Endodermal cell (in vitro differentiated cells): ENCODE measurements at regions not wholly inside any gene's neighbourhood (a gene's known extent, or its start where the extent isn't known, plus 50 kb on each side); places are given as distances from the start of the nearest gene placed in this dataset.

ENCODE experiments used
- DNase-seq: peaks from one replicate; pipeline ENCODE4 v3.0.0-alpha.2; 2017
- H3K27ac ChIP-seq: 2 replicates; pipeline ENCODE4 v1.5.1; 2013; ENCODE audit warnings: mild to moderate bottlenecking, low read depth, low read length, moderate library complexity
- H3K27me3 ChIP-seq: 2 replicates; pipeline ENCODE4 v1.6.1; 2013; ENCODE audit warnings: mild to moderate bottlenecking, low read length, moderate library complexity; ENCODE audit not compliant: insufficient read depth, control insufficient read depth, poor library complexity, severe bottlenecking
- H3K36me3 ChIP-seq: 2 replicates; pipeline ENCODE4 v1.7.0; 2013; ENCODE audit warnings: mild to moderate bottlenecking, low read length, moderate library complexity; ENCODE audit not compliant: control insufficient read depth, insufficient read depth
- H3K4me1 ChIP-seq: one replicate; pipeline ENCODE4 v1.7.0; 2013; ENCODE audit warnings: low read length; ENCODE audit not compliant: control insufficient read depth, insufficient read depth
- H3K4me3 ChIP-seq: 2 replicates; pipeline ENCODE4 v1.5.1; 2013; ENCODE audit warnings: mild to moderate bottlenecking, low read length, moderate library complexity
- H3K9ac ChIP-seq: 2 replicates; pipeline ENCODE4 v1.6.1; 2013; ENCODE audit warnings: mild to moderate bottlenecking, low read length, moderate library complexity; ENCODE audit not compliant: poor library complexity, severe bottlenecking; ENCODE audit errors: extremely low read depth
- H3K9me3 ChIP-seq: 2 replicates; pipeline ENCODE4 v1.6.1; 2013; ENCODE audit warnings: mild to moderate bottlenecking, low read length, moderate library complexity; ENCODE audit not compliant: control insufficient read depth
- H3K27ac Mint-ChIP-seq: 2 replicates; pipeline ENCODE4 v1.8.0; 2020; ENCODE audit warnings: mixed read lengths
- H3K27me3 Mint-ChIP-seq: 2 replicates; pipeline ENCODE4 v1.8.0; 2021; ENCODE audit warnings: mild to moderate bottlenecking, mixed read lengths; ENCODE audit not compliant: insufficient read depth
- H3K36me3 Mint-ChIP-seq: 2 replicates; pipeline ENCODE4 v1.8.0; 2020; ENCODE audit warnings: low read depth, mixed read lengths
- H3K4me1 Mint-ChIP-seq: 2 replicates; pipeline ENCODE4 v1.8.0; 2020; ENCODE audit warnings: mixed read lengths
- H3K4me3 Mint-ChIP-seq: 2 replicates; pipeline ENCODE4 v1.8.0; 2020; ENCODE audit warnings: mild to moderate bottlenecking, moderate library complexity, mixed read lengths
- H3K9me3 Mint-ChIP-seq: 2 replicates; pipeline ENCODE4 v1.8.0; 2020; ENCODE audit warnings: mild to moderate bottlenecking, mixed read lengths
- CTCF ChIP-seq: fragments of 200-600 bp; sonication (generic); conservative IDR thresholded peaks from 2 replicates; pipeline ENCODE4 v1.5.0; 2021; ENCODE audit warnings: antibody characterized with exemption, mild to moderate bottlenecking
- WGBS, 2 experiments: methylation state at CpG; one replicate each; pipeline versions ENCODE4 v1.1.5 to v1.1.7; 2013; ENCODE audit warnings: missing lambda C conversion rate in 2 of 2, mixed read lengths in 1 of 2; ENCODE audit not compliant: insufficient coverage in 1 of 2, insufficient read length in 1 of 2; 5-methylcytosine and 5-hydroxymethylcytosine counted together

DNA sequence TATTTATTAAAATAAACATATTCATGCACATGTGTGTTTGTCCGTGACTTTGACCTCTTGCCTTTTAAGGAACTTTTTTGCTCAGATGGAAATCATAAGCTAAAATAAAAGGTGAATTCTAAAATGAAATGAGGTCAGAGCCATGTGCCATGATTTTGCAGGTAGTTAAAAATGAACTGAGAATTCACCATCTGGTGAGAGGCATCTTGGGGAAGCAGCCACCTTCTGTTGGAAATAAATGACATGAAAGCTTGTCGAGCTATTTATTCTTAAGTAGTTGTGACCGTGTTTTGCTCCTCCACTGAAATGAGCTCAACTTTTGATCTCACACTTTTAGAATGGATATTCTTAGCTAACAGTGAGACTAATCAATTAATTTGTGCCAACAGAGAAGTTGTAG lies 56.8 kb upstream of the CNOT2 start:
- TF ChIP-seq CTCF = no peak
- 83 to 100% methylated on average over 2 to 3 of the region's 3 CpGs for WGBS, 2 experiments

DNA sequence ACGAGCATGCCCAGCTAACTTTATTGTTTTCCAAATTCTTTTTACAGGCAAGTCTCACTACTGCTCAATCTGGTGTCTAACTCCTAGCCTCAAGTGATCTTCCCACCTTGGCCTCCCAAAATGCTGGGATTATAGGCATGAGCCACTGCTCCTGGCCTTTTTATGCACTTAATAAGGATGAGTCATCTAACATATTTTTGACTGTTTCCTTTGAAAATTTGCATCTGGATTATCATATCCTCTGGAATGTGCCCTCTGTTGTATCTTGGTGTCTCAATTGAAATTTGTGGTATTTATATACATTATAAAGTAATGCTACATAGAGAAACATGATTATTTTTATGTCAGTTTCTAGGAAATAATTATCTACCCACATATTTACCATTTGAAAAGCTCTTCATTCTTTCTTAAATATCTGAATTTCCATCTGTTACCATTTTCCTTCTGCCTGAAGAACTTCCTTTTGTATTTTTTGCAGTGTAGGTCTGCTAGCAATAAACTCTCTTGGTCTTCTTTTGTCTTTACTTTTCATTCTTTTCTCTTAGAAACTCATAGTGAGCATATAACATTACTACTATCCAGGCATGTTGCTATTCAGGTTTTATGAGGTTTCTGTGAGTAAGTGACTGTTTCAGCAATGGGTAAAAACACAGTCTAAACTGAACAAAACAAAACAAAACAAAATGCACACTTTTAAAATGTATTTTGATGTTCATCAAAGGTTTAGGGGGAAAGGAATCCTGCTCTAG lies 52.8 kb upstream of the CNOT2 start:
- Mint-ChIP-seq H3K27ac (no peak overlapping the region), H3K4me1 (no peaks in the 10 kb centered on the region), H3K36me3 (no peaks in the 10 kb centered on the region), H3K4me3 (no peak overlapping the region), H3K9me3 (no peaks in the 10 kb centered on the region), H3K27me3 (no peaks in the 10 kb centered on the region)
- no peak for TF ChIP-seq CTCF
- DNase-seq = no peak
- Histone ChIP-seq H3K9me3 (no peaks in the 10 kb centered on the region), H3K9ac (no peak overlapping the region), H3K36me3 (no peaks in the 10 kb centered on the region), H3K4me3 (no peak overlapping the region), H3K4me1 (no peaks in the 10 kb centered on the region), H3K27ac (no peak overlapping the region), H3K27me3 (no peaks in the 10 kb centered on the region)
- 78 to 88% methylated on average over 1 of the region's 1 CpG for WGBS, 2 experiments

More for the DNA sequence above, 56.8 kb upstream of the CNOT2 start:
- Mint-ChIP-seq H3K9me3 (peaks cover 8% of the 10 kb centered on the region), H3K4me3 (no peak overlapping the region), H3K4me1 (no peaks in the 10 kb centered on the region), H3K27ac (no peak overlapping the region), H3K27me3 (no peaks in the 10 kb centered on the region), H3K36me3 (no peaks in the 10 kb centered on the region)
- H3K27ac ChIP-seq = no peak overlapping the region
- H3K9me3 ChIP-seq = no peaks in the 10 kb centered on the region
- H3K4me3 ChIP-seq = no peak overlapping the region
- DNase-seq = no peak
- no peak overlapping the region for H3K9ac ChIP-seq
- no peaks in the 10 kb centered on the region for H3K4me1 ChIP-seq
- H3K36me3 ChIP-seq = no peaks in the 10 kb centered on the region
- no peaks in the 10 kb centered on the region for H3K27me3 ChIP-seq
